ENCODE measurements at regions not wholly inside any gene's neighbourhood (a gene's known extent, or its start where the extent isn't known, plus 50 kb on each side); places are given as distances from the start of the nearest gene placed in this dataset.

DNA sequence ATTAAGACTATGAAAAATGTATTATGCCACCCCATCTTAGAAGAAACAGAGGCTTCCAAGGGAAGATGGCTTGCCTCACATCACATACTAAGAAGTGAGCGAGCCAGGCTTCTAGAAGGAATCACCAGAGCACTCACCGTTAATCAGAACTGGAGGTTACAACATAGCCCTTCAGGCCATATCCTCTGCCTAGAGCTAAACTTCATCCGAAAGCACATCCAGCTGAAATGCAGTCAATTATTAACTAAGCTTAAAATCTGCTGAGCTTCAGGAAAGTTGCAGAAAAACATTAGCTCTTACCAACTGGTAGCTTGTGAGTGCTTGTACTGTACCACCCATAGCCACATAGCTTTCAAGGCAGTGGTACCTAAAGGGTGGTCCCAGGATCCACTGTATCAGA, 483.2 kb downstream of the TBL1XR1 start:
- DNase-seq (ENCODE audit: low read depth in 2 of 2) = no peak

DNA sequence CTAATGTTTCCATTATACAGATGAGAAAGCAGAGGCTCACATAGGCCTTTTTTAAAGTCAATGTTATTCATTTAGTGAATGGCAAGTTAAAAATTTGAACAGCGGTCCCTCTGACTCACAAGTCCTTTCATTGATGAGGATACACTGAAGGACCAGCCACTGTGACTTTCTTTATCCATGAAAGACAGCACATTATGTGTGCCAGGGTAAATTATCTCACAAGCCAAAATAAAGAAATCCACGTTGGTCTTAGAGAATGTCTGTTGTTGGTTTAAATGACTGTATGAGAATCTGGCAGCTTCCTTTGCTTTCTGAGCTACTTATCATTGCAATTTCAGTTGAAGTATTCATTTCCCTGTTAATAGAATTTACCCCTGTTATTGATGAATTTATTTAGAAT, 485.1 kb downstream of the TBL1XR1 start:
- DNase-seq (ENCODE audit: low read depth in 2 of 2) = no peak

DNA sequence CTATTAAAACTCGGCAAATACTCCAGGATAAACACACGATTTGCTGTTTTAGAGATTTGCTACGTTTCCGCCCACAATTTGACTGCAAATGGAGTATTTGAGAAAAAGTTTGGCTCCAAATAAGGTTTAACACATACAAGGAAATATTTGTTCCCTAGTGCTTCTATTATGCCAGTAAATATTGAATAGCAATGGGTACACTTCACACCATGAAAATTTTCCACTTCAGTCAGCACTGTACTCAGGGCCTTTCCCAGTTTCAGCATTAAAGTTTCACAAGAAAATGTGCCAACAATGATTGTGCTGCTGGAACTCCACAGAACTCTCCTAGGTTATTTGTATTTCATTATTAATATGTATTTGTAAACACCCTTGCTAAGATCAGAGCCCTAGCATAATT, 498.0 kb downstream of the TBL1XR1 start:
- no peak for DNase-seq (ENCODE audit: low read depth in 2 of 2)

DNA sequence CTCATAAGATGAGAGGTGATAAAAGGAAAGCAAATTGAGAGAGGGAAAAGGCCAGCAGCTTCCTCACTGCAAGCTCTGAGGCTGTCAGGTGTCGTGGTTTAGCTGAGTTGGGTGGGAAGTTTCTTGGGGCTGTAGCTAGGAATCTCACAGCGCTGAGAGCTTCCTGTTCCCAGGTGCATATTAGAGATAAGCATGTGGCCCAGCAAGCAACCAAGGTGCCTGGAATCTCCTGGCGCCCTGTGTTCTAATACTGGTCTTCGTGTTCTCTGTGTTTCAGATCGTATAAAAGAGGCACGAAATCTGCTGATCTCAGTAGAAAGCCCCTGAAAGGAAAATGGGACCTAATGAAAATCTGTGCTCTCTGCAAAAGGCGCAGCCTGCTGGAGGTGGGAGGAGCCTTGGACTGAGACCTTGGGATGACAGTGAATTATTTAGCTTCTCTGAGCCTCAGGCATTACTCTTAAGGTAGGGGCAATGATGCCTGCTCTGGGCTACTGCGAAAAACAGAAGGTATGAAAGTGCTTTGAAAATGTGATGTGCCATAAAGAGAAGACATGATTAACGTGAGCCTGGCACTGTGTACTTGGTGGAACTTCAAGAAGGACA, 499.9 kb downstream of the TBL1XR1 start:
- no peak for DNase-seq (ENCODE audit: low read depth in 2 of 2)

DNA sequence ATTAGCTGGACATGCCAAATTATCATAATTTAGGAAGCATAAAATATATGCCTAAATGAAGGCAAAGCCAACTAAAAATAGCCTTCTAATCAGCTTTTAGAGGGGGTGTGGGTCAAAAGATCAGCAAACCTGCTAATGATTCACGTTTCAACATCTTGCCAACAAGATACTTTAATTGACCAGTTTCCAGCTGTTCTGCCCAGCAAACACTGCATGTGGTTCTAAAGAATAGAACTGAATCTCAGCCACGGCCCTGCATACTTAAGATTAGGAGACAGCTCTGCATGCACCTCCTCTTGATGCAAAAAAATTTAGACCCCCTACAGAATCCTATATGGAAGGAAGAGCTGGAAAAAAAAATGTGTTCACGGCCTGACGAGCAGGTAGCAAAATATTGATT, 500.5 kb downstream of the TBL1XR1 start:
- no peak for DNase-seq (ENCODE audit: low read depth in 2 of 2)

DNA sequence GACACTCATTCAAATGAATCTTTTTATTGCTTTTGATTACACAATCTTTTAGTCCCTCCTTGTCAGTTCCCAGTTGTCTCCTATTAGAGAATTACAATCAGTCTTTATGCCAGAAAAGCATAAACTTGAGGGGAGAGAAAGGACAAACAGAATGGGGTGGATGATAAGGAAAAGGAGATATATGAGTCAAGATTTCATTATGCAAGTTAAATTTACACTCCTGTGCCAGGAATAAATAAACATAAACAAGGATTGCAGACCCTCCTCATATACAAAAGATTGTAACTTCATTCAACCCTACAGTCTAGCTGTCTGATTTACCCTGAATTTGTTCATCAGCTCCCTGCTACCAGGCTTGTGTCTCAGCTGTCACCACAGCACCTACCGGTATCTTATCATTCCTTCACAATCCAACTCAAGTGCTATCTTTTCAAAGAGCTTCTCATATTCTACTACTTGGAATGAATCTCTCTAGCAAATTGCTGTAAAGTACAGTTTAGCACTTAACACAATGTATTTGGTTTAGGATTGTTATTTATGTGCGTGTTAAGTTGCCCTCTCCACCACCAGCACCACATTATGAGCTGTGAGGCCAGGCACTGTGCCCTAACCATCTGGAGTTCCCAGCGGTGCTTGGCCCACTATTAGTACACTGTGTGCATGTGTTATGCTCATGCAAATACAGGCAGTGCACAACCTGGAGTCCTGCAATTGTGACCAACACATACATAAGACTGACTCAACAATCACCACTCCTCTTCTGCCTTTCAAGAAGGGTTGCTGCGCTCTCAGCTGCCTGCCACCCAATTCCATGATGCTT, 504.1 kb downstream of the TBL1XR1 start:
- no peak for DNase-seq (ENCODE audit: low read depth in 2 of 2)

DNA sequence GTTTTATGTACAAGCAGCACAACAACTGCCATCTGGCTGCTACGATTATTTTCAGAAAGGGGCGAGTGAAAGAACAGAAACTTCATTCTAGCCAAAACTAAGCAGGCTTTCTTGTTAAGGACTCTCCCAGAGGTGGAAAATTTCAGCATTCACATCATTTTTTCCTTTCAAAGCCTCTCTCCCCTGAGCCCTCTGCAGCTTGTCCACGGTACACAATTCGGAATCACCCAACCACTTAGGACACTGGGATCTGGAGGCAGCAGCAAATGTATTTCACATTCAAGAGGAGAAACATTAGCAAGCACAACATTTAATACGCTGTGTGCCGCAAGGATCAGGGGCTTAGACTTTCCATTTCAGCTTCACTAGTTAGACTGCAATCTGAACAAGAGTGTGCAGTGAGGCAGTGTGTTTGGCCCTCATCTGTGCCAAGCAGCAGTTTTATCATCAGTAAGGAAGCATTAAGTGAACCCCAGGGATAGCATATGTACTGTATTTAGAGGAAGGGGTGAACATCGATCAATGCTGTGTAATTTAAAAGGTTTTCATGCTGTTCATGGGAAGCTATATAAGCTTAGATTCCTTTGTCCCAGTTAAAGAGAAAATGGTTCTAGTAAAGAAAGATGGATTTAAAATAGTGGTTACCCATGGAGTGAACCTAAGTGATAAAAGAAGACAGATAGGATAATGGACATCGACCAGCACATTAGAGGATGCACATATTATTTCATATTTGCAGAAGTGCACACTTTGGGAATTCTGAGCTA, 504.9 kb downstream of the TBL1XR1 start:
- DNase-seq (ENCODE audit: low read depth in 2 of 2) = no peak

DNA sequence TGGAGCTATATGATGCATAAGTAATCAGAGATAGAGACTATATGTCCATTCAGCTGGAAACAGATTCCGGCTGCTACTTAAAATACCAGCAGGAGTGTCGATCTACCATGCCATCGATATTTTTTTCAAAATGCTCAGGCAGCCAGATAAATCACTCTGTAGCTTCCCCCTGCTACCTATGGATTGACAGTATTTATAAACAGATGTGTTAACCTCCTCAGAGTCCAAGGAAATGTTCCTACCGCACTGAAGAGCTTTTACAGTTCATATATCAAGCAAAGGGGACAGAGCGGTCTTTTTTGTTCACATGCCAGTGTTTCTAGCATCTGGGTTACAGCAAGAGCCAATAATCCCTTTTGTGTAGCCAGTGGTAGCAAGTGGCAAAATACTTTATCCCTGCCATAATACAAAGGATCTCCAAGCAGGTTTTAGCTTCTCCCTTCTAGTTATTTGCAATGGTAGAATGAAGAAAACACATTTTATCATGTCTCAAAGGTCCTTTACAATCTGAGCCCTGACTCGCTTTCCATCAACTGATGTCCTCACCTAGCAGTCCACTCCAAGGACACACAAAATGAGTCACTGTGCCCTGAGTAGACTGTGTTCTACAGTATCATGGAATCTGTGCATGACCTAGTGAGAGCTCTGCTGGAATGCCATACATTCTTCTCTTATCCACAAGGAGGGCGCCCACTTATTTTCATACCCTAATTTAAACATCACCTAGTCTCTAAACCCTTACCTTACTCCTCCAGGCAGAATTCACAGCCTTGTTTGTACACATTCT, 507.0 kb downstream of the TBL1XR1 start:
- DNase-seq (ENCODE audit: low read depth in 2 of 2) = no peak

DNA sequence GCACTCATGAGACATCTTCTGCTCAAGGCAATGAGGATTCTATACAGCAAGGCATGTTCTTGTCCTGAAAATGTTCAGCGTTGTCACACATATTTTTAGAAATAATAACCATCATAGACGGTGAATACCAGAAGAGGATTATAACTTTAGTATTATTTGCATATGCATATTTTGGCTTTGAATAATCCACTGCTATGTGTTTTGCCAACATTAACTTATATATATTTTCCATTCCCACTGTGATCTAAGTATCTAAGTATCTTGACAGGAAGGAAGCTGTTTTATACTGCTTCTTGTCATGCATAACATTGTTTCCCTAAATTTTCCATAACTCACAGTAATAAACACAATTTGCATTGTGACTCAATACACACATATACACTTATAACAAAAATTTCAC, 509.5 kb downstream of the TBL1XR1 start:
- no peak for DNase-seq (ENCODE audit: low read depth in 2 of 2)

DNA sequence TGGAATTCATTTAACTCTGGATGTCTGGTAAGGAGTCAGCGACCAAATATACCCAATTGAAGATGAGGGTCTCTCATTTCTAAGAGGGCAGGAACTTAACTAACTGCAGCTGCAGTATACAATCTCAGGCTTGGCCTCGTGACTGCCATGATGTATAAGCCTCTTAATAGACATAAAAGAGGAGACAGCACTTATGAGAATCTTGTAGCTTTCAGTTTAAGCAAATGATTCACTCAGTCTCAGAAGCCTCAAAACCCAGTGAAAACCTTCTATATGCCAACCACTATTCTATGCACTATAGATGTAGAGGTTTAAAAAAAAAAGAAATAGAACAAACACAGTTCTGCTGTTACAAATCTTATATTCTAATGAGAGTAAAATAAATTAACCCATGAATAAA, 513.9 kb downstream of the TBL1XR1 start:
- DNase-seq (ENCODE audit: low read depth in 2 of 2) = no peak

DNA sequence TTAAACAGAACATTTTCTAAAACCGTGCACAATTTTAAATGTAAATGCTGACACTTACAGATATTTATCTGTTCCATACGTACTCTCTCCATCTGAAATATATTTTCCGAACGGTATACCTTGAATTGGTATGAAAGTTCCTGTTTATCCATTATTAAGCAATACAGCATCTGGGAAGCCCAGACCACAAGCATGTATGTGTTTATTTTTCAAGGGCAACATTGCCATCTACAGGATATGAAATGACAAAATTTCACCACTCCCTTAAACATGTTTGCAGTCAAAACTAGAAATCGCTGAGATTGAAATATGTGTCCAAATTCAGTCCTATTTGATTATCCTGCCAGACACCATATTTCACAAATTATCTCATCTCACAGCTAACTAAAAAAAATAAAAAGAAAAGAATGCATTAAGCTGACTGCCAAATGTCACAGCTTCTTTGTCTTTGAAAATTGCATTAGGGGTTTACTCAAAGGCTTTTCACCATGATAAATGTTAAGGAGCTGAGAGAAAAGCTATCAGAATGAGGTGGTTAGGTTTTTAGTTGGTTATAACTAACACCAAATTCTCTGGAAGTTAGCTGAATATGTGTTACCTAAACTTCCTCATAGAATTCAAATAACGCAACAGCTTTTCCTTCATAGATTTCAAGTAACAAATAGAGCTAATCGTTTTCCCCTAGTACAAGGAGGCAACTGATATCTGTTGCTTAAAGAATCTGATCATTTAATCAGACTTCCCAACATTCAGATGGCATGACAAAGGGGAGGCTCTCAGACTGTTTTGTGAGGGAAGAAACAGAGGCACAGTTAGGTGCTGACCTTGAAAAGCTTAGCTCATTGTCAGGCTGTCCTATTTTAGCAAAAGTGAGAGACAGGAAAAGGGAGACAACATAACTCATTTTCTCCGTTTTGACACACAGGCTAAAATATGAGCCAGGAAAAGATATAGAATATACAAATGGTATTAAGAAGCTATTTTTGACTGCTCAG, 533.1 kb downstream of the TBL1XR1 start:
- no peak for DNase-seq (ENCODE audit: low read depth in 2 of 2)

DNA sequence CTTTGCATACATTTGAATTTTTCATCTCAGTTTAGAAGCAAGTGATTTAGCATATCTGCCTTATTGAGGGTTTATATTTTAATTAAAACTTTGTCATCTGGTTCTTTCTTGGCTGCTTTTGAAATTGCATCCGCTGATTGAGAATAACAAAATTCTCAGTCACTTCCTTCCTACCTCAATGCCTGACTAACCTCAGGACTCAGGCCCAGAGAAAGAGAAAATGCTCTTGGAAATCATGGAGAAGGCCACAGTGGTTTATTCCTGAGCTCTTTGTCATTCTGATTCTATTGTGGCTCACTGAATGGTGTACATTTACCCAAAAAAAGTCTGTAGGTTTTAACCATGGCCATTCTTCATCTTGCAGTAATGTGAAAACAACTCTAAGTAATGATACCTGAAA, 533.9 kb downstream of the TBL1XR1 start:
- DNase-seq (ENCODE audit: low read depth in 2 of 2) = no peak

DNA sequence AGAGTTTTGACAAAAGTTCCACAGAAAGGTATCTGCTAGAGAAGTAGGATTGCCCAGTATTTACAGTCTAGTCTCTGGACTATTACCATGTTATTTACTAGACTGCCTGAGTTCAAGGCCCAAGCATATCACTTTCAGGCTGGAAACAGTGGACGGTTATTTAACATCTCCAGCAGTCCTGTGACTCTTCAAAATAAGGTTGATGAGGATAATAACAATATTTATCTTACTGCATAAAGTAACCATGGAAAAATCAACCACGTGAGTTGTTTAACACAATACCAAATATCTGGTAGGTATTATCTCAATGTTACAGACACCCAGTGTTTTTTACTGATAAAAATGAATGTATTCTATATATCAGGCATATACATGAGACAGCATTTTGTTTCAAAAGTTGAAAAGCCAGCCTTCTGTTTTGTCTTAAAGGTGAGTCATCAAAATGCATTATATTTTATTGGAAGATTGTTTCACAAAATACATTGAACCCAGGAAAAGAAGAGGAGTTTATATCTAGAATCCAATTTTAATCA, 535.8 kb downstream of the TBL1XR1 start:
- DNase-seq (ENCODE audit: low read depth in 2 of 2) = no peak

DNA sequence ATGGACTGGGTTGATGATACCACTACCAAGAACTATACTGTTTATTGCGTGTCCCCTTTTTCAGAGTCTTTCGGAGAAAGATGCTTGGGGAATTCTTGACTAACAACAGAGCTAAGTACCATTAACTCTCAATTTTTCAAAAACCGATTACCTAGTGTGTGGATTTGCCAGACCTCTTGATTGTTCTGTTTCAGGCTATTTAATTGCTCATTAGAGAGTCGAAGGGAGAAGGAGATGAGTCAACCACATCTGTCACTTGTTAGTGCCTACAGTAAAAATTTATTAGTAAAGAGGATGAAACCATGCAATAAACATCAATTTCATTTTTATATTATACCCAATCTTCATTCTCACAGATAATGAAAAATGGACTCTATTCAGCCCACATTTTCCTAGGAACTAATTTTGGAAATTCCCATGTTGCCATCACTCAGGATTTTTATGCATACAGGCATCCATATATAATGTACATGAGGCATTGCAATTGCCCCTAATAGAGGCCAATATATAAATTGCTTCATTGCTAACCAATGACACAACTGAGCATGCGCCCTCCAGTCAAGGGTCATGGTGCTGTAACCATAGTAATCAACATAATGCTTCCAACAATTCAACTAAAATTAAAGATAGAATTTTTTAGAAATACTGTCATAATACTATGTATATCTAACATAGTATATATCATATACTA, 541.7 kb downstream of the TBL1XR1 start:
- no peak for DNase-seq (ENCODE audit: low read depth in 2 of 2)

DNA sequence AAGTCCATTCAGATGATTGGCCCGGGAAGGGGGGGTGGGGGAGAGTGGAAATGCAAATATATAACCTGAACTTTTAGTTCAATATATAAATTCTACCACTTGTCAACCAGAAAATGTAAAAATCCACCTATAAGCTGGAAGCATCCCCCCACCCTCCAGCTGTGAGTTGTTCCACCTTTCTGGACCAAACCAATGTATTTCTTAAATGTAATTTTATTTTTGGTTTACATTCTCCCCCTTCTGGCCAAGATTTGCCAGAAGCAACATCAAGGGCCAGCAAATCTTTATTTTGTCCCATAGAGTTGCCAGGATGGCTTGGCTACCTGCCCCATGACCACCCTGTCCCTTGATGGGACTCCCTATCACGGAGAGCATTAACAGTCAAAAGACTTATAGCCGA, 545.7 kb downstream of the TBL1XR1 start:
- no peak for DNase-seq (ENCODE audit: low read depth in 2 of 2)

DNA sequence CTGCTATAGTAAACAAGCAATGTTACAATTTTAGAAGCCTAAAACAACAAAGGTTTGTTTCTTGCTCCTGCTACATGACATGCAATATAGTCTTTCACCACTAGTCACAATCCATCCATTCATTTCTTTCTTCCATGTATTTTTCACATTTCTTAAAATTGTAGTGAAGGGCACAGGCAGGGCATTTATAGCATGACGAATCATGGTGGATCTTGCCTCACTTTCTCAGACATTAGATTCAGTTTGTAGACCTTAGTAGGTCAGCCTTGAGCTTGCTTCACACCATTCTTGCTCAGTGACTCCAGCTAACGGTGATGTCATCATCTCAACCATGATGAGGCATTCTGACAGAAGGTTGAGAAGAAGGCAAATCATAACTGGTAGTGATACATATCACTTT, 546.8 kb downstream of the TBL1XR1 start:
- no peak for DNase-seq (ENCODE audit: low read depth in 2 of 2)

DNA sequence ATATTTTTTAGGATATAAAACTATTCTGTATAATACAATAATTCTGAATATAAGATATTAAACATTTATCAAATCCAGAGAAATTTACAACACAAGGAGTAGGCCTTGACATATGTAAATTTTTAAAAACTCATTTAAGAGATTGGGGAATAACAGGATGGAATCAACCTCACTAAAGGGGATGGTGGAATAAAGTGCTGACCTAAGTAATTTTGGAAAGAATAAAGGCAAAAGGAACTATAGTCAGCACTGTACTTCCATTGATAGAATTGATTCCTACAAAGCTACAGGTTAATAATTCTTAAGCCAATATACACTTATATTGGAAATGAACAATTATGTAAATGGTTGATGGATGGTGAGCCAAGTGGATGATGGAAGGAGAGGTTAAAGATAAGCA, 549.3 kb downstream of the TBL1XR1 start:
- no peak for DNase-seq (ENCODE audit: low read depth in 2 of 2)

DNA sequence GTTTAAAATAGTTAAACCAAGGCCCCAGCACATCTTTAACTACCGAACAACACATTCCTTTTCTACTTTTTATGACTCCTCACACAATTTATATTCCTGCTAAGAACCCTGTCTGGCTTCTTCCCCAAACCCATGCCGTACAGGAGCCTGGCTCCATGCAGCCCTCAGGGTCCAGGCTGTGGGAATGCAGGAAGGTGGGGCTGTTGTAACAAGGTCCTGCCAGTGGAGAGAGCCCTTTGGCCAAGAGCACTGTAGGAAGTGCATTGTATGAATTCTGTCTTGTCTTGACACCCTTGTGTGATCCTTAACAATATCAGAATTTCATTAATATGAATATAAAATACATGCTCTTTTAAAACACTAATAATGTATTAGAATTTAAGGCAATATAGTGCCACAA, 563.8 kb downstream of the TBL1XR1 start:
- DNase-seq (ENCODE audit: low read depth in 2 of 2) = no peak

DNA sequence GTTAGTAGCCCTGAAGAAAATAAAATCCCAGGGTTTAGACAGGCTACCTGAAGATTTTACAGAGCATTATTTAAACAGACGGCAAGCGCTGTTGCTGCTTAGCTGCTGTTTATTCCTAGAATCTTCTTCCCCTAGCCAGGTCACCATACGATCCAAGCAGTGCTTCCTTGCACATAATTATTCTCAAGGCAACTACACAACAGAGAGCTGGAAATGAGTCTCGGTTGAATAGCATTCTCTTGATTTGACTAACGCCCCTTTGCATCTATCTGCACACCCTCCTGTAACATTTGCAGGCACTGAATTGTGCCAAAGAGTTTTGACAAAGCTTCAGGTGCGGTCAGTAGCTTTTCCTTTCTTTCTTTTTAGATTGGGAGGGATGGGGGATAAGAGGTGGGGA, 564.4 kb downstream of the TBL1XR1 start:
- no peak for DNase-seq (ENCODE audit: low read depth in 2 of 2)

DNA sequence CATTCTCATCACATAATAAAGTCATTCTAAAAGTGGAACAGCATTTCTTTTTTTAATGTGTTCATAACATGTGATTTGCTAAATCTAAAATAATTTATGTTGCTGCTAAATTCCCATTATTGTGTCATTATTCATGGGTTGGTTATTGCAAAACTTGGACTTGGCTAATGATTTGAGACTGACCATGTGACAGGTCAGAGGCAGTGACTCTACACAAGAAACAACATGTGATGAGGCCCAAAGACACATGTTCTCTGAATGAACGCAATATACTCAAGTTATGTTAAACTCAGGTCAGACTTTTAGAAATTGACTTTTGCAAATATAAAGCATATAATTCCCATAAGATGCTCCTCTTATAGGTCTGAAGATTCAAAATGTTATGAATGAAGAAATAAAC, 566.1 kb downstream of the TBL1XR1 start:
- no peak for DNase-seq (ENCODE audit: low read depth in 2 of 2)
